RWPE1 (cell line): ENCODE measurements at regions not wholly inside any gene's neighbourhood (a gene's known extent, or its start where the extent isn't known, plus 50 kb on each side); places are given as distances from the start of the nearest gene placed in this dataset.

ENCODE experiments used
- CTCF ChIA-PET: fragments of 350-600 bp; sonication (Branson Sonifier 250); formaldehyde crosslinking; extraction: SDS; loops from one replicate; lab custom pipeline; 2021; lab: Yijun Ruan, JAX
- POLR2A ChIA-PET: fragments of 400-600 bp; formaldehyde crosslinking; extraction: SDS; loops from one replicate; lab custom pipeline; 2020; ENCODE audit warnings: antibody characterized with exemption; ENCODE audit not compliant: low non-redundant PET; lab: Yijun Ruan, JAX
- DNase-seq: peaks from one replicate; pipeline ENCODE4 v3.0.0; 2012; ENCODE audit warnings: low spot score
- H3K27ac ChIP-seq: fragments of 450-650 bp; 2 replicates; pipeline ENCODE4 v1.5.1; 2017
- TF ChIP-seq, protein P1 (sequence below): fragments of 450-650 bp; conservative IDR thresholded peaks from 2 replicates; pipeline ENCODE4 v1.5.1; 2017; ENCODE audit warnings: low read depth, mild to moderate bottlenecking

DNA sequence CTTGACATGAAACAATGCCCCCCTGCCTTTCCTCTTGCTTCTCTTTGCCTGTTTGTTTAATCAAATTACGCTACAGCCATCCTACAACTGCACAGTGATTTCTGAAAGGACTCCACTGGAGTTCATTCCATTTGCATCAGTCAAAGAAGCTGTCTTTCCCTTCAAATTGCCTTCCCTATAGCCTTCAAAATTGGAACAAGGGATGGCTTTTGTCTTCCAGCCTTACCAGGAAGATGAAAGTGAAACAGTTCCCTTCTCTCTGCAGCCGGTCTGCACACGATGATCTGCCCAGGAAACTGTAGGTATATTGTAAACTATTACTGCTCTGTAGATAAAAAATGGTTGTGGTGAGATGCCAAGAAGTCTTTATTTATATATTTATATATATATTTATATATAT, 65.6 kb upstream of the ETS2 start:
- ChIA-PET POLR2A (no interaction called here), CTCF (no interaction called here)
- TF ChIP-seq, protein P1, sequence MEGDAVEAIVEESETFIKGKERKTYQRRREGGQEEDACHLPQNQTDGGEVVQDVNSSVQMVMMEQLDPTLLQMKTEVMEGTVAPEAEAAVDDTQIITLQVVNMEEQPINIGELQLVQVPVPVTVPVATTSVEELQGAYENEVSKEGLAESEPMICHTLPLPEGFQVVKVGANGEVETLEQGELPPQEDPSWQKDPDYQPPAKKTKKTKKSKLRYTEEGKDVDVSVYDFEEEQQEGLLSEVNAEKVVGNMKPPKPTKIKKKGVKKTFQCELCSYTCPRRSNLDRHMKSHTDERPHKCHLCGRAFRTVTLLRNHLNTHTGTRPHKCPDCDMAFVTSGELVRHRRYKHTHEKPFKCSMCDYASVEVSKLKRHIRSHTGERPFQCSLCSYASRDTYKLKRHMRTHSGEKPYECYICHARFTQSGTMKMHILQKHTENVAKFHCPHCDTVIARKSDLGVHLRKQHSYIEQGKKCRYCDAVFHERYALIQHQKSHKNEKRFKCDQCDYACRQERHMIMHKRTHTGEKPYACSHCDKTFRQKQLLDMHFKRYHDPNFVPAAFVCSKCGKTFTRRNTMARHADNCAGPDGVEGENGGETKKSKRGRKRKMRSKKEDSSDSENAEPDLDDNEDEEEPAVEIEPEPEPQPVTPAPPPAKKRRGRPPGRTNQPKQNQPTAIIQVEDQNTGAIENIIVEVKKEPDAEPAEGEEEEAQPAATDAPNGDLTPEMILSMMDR, result no peak
- DNase-seq, result no peak
- no peak overlapping the region for H3K27ac ChIP-seq

DNA sequence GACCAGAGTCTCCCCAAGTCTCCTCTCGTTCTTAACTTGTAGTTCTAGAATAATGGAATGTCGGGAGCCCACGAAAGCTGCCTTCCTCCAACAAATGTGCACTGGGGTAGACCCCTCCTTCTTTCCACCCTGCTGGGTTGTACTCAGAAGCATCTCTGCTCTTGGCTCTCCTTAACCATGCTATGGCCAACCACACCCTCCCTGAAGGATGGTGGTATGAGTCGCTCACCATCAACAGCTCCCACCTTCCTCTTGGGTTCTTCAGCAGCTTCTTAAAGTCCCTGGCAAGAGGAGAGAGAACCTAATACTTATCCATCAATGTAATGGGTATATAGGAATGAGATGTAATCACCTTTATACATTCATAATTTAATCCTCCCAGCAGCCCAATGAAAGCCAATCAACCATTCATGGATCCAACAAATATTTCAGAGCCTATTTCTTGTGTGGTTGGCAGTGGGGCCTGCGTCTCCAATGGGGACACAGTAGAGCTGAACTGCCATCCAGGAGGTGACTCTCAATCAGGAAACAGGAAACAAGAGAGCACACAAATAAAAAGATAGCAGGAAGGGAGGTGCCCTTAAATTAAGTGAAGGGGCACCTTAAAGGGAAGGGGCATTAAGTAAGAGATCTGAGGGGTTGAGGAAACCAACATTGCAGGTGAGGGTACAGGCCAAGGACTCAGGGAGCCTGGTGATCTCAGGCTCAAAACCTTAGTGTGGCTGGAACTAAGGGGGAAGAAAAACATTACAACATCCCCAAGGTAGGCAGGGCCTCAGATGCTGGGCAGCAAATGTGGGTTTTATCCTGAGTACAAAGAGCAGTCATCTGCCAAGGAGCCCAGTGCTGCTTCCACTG, 64.4 kb upstream of the ETS2 start:
- ChIA-PET CTCF (no interaction called here), POLR2A (no interaction called here)
- no peak overlapping the region for H3K27ac ChIP-seq
- no peak for DNase-seq
- TF ChIP-seq, protein P1, result no peak

DNA sequence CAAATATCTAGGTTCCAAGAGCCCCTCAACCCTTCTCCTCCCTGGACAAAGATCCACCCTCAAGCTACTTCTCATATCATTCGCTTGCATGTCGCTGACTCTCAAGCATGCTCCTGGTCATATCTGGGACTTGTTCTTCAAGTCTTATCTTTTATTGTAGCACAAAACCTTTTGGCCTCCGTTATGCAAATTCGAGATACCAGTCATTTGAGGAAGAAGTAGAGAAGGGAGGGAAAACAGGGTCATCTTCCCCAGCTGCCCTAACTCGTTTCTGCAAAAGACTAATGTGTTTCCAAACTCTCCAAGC, 63.8 kb upstream of the ETS2 start:
- CTCF ChIA-PET, result interaction anchor here (0.7 kb wide), 1 partner anchor 79 kb away, joined by 3 read pairs; no protein-coding TSS in a partner anchor
- POLR2A ChIA-PET, result no interaction called here
- TF ChIP-seq, protein P1, result no peak
- no peak overlapping the region for H3K27ac ChIP-seq
- DNase-seq, result no peak

DNA sequence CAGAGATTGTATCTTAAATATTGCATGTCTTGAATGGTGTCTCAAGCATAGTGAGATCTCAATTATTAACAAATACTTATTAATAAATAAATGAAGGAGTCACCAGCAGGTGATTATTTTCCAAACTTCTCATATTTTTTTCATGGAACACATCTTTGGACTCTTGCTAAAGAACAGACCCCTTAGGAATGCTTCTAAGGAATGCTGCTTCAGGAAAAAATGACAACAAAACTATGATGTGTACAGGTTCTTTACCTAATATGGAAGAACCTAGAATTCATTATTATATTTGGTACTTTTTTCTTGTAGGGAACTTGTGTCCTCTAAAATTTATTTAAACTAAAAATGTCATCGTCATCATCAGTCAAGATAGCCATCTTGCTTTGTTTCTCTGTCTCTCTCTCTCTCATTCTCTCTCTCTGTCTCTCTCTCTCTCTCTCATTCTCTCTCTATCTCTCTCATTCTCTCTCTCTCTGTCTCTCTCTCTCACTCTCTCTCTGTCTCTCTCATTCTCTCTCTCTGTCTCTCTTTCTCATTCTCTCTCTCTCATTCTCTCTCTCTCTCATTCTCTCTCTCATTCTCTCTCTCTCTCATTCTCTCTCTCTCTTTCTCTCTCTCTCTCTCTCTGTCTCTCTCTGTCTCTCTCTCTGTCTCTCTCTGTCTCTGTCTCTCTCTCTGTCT, 63.0 kb upstream of the ETS2 start:
- CTCF ChIA-PET, result interaction anchor here (0.7 kb wide), 1 partner anchor 78 kb away, joined by 3 read pairs; no protein-coding TSS in a partner anchor
- H3K27ac ChIP-seq, result no peak overlapping the region
- POLR2A ChIA-PET, result no interaction called here
- DNase-seq, result no peak
- TF ChIP-seq, protein P1, result no peak

DNA sequence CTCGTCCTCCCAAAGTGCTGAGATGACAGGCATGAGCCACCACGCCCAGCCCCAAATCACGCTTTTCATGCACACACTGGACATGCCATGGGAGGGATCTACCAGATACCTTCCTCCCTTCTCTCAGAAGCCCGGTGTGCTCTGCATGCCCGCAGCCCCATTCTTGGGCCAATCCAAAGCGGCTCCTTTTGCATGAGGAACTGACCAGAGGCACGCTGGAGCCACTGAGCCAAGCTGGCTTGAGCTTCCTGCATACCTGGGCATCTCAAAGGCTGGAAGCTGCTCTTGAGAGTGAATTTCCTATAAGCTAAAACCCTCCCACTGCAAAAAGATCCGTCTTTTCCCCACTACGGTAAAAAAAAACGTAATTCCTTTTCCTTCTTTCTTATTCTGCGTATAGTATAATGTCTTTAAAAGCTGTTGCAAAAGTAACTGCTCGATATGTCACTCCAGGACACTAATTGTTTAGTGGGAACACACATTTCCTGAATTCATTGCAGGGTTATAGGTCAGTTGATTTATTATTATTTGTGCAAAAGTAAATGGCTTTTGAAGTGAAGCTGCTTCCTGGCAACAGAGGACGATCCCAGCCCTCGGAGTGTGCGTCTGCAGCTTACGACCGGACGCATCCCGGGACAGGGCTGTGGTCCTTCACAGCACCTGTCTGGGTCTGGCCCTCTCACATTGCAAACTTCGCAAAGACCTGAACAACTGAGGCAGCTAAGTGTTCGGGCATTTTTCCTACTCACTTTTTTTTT, 61.8 kb upstream of the ETS2 start:
- ChIA-PET POLR2A (no interaction called here), CTCF (interaction anchor here (0.6 kb wide), 1 partner anchor 426 kb away, joined by 3 read pairs; no protein-coding TSS in a partner anchor)
- TF ChIP-seq, protein P1, result no peak
- DNase-seq, result no peak
- no peak overlapping the region for H3K27ac ChIP-seq

DNA sequence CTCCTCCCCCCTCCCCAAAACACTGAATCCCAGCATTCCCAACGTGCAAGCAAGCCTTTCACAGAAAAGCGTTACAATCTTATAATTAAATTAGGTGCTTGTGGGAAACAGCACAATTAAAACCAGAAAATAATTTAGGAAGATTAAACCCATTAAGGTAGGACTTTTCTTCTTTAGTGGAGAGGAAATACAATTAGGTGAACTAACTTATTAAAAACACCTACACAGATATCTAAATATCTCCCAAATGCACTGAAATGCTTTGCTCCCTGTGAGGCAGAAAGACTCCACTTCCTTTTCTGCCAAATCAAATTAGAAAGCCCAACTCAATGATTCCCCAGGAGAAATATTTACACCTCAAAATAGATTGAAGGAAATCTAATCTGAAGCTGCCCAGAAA, 60.9 kb upstream of the ETS2 start:
- TF ChIP-seq, protein P1, result no peak
- ChIA-PET POLR2A (no interaction called here), CTCF (no interaction called here)
- DNase-seq, result no peak
- no peak overlapping the region for H3K27ac ChIP-seq
